ENCODE measurements at regions not wholly inside any gene's neighbourhood (a gene's known extent, or its start where the extent isn't known, plus 50 kb on each side); places are given as distances from the start of the nearest gene placed in this dataset.

DNA sequence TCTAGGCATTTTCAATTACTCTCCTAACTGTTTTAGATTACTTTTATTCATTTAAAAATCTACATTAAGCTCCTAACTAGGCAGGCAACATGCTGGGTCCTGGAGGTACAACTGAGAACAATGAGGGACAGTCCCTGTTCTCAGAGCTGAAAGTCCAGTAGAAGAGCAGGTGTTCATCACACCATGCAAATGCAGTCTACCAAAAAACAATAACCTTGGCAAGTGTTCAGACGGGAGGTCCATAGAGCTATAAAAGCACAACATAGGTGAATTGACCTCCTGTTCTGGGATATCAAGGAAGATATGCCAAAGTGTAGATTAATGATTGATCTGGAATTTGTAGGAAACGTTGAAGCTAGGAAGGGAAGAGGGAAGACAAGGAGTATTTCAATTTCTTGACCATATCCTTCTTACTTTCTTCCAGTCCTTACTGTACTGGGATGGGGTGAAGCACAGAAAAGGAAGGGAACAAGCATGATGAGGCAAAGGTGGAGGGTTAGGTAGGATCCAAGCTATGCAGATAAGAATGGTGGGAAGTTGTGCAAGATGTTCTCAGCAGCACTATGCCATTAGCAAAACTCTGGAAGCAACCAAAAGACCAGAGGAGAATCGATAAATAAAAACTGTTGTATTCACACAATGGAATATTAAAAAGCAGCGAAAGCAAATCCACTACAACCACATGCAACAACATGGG is 485.7 kb upstream of the JARID2 start:
- ChIA-PET CTCF (no interaction called here), POLR2A (no interaction called here)
- Histone ChIP-seq H3K27ac (ENCODE audit: extremely low read depth, low read depth, low read length) (no peak overlapping the region), H3K9me3 (ENCODE audit: control insufficient read depth, insufficient read depth, low read depth, low read length) (no peaks in the 10 kb centered on the region), H3K4me3 (ENCODE audit: low read depth, low read length) (no peak overlapping the region), H3K4me1 (ENCODE audit: control insufficient read depth, insufficient read depth, low read length) (peaks cover 11% of the 10 kb centered on the region), H3K36me3 (ENCODE audit: control insufficient read depth in 2 of 2, insufficient read depth in 1 of 2, low read length in 2 of 2) (no peaks in the 10 kb centered on the region)
- no peak for TF ChIP-seq ZNF302 (tag by site-specific recombination; IDR thresholded peaks at IDR 0.05; ENCODE audit: low read depth)
- TF ChIP-seq, protein P1, sequence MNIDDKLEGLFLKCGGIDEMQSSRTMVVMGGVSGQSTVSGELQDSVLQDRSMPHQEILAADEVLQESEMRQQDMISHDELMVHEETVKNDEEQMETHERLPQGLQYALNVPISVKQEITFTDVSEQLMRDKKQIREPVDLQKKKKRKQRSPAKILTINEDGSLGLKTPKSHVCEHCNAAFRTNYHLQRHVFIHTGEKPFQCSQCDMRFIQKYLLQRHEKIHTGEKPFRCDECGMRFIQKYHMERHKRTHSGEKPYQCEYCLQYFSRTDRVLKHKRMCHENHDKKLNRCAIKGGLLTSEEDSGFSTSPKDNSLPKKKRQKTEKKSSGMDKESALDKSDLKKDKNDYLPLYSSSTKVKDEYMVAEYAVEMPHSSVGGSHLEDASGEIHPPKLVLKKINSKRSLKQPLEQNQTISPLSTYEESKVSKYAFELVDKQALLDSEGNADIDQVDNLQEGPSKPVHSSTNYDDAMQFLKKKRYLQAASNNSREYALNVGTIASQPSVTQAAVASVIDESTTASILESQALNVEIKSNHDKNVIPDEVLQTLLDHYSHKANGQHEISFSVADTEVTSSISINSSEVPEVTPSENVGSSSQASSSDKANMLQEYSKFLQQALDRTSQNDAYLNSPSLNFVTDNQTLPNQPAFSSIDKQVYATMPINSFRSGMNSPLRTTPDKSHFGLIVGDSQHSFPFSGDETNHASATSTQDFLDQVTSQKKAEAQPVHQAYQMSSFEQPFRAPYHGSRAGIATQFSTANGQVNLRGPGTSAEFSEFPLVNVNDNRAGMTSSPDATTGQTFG (tag by site-specific recombination; IDR thresholded peaks at IDR 0.05; ENCODE audit: borderline replicate concordance): no peak
- TF ChIP-seq ZNF843 (tag by site-specific recombination; IDR thresholded peaks at IDR 0.05): no peak
- TF ChIP-seq ZFP3 (tag by site-specific recombination; IDR thresholded peaks at IDR 0.05; ENCODE audit: low read depth): no peak
- no peak for TF ChIP-seq ZNF155 (tag by site-specific recombination; IDR thresholded peaks at IDR 0.05)
- TF ChIP-seq ZNF350 (tag by site-specific recombination; IDR thresholded peaks at IDR 0.05): no peak
- TF ChIP-seq, protein P2, sequence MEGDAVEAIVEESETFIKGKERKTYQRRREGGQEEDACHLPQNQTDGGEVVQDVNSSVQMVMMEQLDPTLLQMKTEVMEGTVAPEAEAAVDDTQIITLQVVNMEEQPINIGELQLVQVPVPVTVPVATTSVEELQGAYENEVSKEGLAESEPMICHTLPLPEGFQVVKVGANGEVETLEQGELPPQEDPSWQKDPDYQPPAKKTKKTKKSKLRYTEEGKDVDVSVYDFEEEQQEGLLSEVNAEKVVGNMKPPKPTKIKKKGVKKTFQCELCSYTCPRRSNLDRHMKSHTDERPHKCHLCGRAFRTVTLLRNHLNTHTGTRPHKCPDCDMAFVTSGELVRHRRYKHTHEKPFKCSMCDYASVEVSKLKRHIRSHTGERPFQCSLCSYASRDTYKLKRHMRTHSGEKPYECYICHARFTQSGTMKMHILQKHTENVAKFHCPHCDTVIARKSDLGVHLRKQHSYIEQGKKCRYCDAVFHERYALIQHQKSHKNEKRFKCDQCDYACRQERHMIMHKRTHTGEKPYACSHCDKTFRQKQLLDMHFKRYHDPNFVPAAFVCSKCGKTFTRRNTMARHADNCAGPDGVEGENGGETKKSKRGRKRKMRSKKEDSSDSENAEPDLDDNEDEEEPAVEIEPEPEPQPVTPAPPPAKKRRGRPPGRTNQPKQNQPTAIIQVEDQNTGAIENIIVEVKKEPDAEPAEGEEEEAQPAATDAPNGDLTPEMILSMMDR (tag by site-specific recombination; IDR thresholded peaks at IDR 0.05): no peak
- no peak for TF ChIP-seq KLF7 (tag by site-specific recombination; IDR thresholded peaks at IDR 0.05; ENCODE audit: borderline replicate concordance)
- TF ChIP-seq ZNF776 (tag by site-specific recombination; IDR thresholded peaks at IDR 0.05; ENCODE audit: borderline replicate concordance): no peak
- no peak for TF ChIP-seq ZNF112 (tag by site-specific recombination; IDR thresholded peaks at IDR 0.05)
- TF ChIP-seq ZNF175 (tag by site-specific recombination; IDR thresholded peaks at IDR 0.05): no peak
- TF ChIP-seq, protein P3, sequence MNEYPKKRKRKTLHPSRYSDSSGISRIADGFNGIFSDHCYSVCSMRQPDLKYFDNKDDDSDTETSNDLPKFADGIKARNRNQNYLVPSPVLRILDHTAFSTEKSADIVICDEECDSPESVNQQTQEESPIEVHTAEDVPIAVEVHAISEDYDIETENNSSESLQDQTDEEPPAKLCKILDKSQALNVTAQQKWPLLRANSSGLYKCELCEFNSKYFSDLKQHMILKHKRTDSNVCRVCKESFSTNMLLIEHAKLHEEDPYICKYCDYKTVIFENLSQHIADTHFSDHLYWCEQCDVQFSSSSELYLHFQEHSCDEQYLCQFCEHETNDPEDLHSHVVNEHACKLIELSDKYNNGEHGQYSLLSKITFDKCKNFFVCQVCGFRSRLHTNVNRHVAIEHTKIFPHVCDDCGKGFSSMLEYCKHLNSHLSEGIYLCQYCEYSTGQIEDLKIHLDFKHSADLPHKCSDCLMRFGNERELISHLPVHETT (tag by site-specific recombination; IDR thresholded peaks at IDR 0.05): no peak
- TF ChIP-seq GLIS1 (tag by site-specific recombination; IDR thresholded peaks at IDR 0.05): no peak
- TF ChIP-seq OVOL3 (tag by site-specific recombination; IDR thresholded peaks at IDR 0.05): no peak
- no peak for TF ChIP-seq ZNF48 (tag by site-specific recombination; IDR thresholded peaks at IDR 0.05)
- TF ChIP-seq TRIM28 (IDR thresholded peaks at IDR 0.05; ENCODE audit: borderline replicate concordance, low read length): no peak
- TF ChIP-seq, protein P4, sequence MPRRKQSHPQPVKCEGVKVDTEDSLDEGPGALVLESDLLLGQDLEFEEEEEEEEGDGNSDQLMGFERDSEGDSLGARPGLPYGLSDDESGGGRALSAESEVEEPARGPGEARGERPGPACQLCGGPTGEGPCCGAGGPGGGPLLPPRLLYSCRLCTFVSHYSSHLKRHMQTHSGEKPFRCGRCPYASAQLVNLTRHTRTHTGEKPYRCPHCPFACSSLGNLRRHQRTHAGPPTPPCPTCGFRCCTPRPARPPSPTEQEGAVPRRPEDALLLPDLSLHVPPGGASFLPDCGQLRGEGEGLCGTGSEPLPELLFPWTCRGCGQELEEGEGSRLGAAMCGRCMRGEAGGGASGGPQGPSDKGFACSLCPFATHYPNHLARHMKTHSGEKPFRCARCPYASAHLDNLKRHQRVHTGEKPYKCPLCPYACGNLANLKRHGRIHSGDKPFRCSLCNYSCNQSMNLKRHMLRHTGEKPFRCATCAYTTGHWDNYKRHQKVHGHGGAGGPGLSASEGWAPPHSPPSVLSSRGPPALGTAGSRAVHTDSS (tag by site-specific recombination; IDR thresholded peaks at IDR 0.05): no peak
- TF ChIP-seq, protein P5, sequence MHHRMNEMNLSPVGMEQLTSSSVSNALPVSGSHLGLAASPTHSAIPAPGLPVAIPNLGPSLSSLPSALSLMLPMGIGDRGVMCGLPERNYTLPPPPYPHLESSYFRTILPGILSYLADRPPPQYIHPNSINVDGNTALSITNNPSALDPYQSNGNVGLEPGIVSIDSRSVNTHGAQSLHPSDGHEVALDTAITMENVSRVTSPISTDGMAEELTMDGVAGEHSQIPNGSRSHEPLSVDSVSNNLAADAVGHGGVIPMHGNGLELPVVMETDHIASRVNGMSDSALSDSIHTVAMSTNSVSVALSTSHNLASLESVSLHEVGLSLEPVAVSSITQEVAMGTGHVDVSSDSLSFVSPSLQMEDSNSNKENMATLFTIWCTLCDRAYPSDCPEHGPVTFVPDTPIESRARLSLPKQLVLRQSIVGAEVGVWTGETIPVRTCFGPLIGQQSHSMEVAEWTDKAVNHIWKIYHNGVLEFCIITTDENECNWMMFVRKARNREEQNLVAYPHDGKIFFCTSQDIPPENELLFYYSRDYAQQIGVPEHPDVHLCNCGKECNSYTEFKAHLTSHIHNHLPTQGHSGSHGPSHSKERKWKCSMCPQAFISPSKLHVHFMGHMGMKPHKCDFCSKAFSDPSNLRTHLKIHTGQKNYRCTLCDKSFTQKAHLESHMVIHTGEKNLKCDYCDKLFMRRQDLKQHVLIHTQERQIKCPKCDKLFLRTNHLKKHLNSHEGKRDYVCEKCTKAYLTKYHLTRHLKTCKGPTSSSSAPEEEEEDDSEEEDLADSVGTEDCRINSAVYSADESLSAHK (tag by site-specific recombination; IDR thresholded peaks at IDR 0.05): no peak
